M059J (cell line): ENCODE measurements at regions not wholly inside any gene's neighbourhood (a gene's known extent, or its start where the extent isn't known, plus 50 kb on each side); places are given as distances from the start of the nearest gene placed in this dataset.

Experiments used
- DNase-seq: peaks from one replicate; pipeline ENCODE4 v3.0.0-alpha.2; 2012; ENCODE audit warnings: low read depth

GRCh38 chr10:65846541-65846940 lies 1079.3 kb upstream of the LRRTM3 start:
- no peak for DNase-seq

GRCh38 chr10:65846949-65847348 lies 1078.9 kb upstream of the LRRTM3 start:
- no peak for DNase-seq

GRCh38 chr10:65847436-65848230 lies 1078.2 kb upstream of the LRRTM3 start:
- DNase-seq = no peak

GRCh38 chr10:65858841-65859240 lies 1067.0 kb upstream of the LRRTM3 start:
- no peak for DNase-seq

- peak; percentile 26 for DNase-seq
Measured at GRCh38 chr10:65861249-65861648, 1064.6 kb upstream of the LRRTM3 start.
